ENCODE measurements at regions not wholly inside any gene's neighbourhood (a gene's known extent, or its start where the extent isn't known, plus 50 kb on each side); places are given as distances from the start of the nearest gene placed in this dataset.
"Not testable (repeated sequence)": the region's sequence is repeated elsewhere in the genome, so short reads cannot be mapped to it uniquely, and the experiment has no call there.

GRCh38 chr20:48012401-48012974 is 227.2 kb upstream of the SULF2 start:
- ATAC-seq (no peak), DNase-seq (ENCODE audit: low spot score) (no peak)

DNA sequence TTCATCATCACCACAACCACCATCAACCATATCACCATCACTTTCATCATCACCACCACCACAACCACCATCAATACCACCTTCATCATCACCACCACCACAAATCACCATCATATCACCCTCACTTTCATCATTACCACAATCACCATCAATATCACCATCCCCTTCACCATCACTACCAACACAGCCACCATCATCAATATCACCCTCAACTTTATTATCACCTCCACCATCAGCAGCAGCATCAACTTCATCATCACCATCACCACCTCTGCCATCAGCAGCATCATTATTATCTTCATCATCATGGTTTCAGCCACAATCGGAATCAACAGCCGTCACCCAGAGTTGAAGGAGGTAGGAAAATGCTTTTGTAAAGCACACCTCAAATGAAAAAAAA is 225.7 kb upstream of the SULF2 start:
- DNase-seq (ENCODE audit: low spot score), result no peak
- ATAC-seq, result no peak

- no peak for DNase-seq (ENCODE audit: low spot score)
- no peak for ATAC-seq
These were observed 225.3 kb upstream of the SULF2 start for GRCh38 chr20:48010623-48011022.

DNA sequence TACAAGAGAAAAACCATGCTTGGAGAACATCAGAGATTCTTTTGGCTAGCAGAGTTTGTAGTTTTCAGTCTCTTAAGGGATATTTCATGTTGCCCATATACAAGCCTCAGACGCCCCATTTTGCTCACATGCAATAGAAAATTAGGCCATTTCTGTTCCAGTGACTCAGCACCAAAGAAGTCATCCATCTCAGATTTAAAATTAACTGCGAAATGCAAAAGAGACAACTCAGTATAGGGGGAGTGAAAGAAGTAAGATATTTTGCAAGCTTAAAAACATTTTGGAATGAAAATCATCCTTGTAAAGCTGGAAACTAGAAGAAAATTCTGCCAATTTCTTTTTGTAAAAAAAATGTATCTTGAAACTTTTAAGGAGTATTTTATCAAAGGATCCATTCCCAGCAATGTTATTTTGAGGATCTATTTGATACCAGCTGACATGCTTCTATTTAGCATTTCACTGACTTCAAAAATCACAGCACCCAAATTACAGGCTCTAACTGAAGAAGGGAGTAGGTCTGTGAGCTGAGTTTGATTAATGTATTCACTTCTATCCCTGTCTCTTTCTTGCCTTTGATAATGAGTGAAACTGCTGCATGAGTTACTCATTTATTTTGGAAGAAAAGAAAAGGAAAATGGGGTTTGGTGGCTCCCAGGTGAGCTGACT is 223.7 kb upstream of the SULF2 start:
- DNase-seq (ENCODE audit: low spot score) (no peak), ATAC-seq (no peak)

GRCh38 chr20:48007351-48007750 is 222.1 kb upstream of the SULF2 start:
- DNase-seq (ENCODE audit: low spot score) (no peak), ATAC-seq (no peak)

GRCh38 chr20:48006036-48006833 is 221.0 kb upstream of the SULF2 start:
- ATAC-seq (no peak), DNase-seq (ENCODE audit: low spot score) (no peak)

GRCh38 chr20:48003021-48003420 is 217.7 kb upstream of the SULF2 start:
- ATAC-seq (no peak), DNase-seq (ENCODE audit: low spot score) (no peak)

GRCh38 chr20:48002517-48002970 is 217.3 kb upstream of the SULF2 start:
- ATAC-seq, result no peak

DNA sequence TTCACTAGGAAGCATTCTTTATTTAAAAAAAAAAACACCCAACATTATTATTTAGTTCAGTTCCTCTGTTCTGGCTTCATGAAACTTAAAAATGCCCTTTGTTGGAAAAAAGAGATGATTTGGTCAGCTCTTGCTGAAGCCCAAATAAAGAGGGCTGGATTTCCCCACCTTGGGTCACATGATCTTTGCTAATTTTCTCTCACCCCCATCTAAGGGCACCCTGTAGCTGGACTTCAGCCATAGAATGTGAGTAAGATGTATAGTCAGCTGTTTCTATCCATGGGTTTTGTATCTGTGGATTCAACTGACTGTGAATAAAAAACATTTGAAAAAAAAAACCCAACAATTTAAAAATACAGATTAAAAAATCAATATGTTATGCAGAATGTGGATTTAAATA is 213.9 kb upstream of the SULF2 start:
- no peak for ATAC-seq
- no peak for DNase-seq (ENCODE audit: low spot score)

More at GRCh38 chr20:48002517-48002970, 217.3 kb upstream of the SULF2 start:
- DNase-seq (ENCODE audit: low spot score), result no peak

- ATAC-seq (no peak), DNase-seq (ENCODE audit: low spot score) (peak; percentile 8)
These were observed 213.5 kb upstream of the SULF2 start for GRCh38 chr20:47998736-47999135.

DNA sequence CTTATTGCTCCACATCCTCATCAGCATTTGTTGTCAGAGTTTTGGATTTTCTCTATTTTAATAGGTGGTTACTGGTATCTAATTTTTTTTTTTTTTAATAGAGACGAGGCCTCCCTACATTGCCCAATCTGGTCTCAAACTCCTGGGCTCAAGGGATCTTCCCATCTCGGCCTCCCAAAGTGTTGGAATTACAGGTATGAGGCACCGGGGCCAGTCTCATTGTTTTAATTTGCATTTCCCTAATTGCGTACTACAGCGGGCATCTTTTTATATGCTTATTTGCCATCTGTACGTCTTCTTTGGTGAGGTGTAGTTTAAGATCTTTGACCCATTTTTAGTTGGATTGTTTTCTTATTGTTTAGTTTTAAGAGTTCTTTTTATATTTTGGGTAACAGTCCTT is 210.4 kb upstream of the SULF2 start:
- no peak for ATAC-seq

GRCh38 chr20:47993817-47994216 is 208.5 kb upstream of the SULF2 start:
- ATAC-seq (no peak), DNase-seq (ENCODE audit: low spot score) (no peak)

More for the DNA sequence above, 210.4 kb upstream of the SULF2 start:
- no peak for DNase-seq (ENCODE audit: low spot score)

- DNase-seq (ENCODE audit: low spot score) (no peak), ATAC-seq (no peak)
These were observed 207.9 kb upstream of the SULF2 start for GRCh38 chr20:47993035-47993755.

DNA sequence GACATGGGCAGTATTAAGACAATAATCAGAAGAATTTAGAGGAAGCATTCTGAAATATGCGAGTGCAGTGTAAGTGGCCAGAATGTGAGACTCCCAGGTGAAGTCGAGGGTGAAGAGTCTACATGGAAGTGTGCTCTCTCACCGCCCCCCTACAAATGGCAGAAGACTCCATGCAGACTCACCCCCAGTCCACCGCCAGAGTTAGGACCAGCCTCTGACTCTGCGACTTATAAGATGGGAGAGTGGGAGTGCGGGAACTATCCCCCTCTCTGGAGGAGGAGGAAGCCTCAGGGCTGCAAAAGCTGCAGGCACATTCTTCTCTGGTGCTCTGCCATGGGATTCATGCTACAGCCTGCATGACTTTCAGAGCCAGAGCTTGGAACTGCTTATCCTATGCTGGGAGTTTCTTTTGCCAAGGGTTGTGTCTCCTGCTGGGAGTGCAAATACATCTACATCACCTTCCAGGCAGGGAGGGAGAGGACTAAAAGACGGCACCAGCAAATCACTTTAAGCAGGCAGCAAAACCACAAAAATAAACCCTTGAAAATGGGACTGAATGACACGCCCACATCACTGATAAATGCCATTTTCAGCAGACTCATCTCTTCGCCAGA is 206.7 kb upstream of the SULF2 start:
- DNase-seq (ENCODE audit: low spot score), result no peak
- no peak for ATAC-seq

DNA sequence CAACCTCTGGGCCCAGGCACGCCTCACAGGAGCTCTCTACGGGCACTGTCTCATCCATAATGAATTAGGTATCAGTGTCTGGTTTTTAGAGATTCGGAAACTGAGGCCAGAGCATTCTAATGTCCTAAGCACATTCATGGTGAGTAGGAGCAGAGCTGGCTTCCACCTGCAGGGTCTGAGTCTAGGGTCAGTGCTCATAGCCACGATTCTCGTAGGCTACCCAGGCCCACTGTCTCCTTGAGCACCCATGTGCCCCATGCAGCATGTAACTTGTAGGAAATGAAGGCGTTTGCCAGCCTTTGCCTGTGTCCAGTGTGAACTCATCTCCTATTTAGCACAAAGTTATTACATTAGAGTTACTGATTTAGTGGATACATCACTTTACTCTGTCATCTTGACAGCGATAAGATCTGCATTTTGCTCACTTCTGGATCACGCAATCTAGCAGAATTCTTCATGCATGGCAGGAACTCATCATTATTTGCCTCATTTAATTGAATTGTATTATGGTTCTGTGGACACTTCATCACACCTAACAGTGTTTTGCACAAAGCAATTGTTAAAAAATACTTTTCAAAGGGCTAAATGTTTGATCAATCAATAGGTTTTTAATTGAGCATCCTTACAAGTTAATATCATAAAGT is 205.3 kb upstream of the SULF2 start:
- ATAC-seq (no peak), DNase-seq (ENCODE audit: low spot score) (no peak)

DNA sequence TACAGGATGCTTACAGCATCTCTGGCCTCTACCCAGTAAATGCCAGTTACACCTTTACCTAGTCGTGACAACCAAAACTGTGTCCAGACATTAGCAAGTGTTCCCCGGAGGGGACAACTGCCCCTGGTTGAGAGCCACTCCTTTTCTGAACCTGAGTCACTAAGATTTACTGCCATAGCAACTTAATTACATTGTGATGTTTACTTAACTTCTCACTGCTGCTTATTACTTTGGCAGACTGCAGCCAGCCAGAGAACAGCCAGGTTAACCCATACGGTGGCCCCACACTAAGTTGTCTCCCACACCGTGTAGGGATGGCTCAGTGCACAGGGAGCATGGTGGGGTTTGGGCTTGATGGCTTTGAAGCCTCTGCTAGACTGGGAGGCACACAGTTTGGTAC is 204.7 kb upstream of the SULF2 start:
- no peak for ATAC-seq
- DNase-seq (ENCODE audit: low spot score), result no peak

- no peak for ATAC-seq
- DNase-seq (ENCODE audit: low spot score), result no peak
These were observed 203.4 kb upstream of the SULF2 start for GRCh38 chr20:47988676-47989075.

DNA sequence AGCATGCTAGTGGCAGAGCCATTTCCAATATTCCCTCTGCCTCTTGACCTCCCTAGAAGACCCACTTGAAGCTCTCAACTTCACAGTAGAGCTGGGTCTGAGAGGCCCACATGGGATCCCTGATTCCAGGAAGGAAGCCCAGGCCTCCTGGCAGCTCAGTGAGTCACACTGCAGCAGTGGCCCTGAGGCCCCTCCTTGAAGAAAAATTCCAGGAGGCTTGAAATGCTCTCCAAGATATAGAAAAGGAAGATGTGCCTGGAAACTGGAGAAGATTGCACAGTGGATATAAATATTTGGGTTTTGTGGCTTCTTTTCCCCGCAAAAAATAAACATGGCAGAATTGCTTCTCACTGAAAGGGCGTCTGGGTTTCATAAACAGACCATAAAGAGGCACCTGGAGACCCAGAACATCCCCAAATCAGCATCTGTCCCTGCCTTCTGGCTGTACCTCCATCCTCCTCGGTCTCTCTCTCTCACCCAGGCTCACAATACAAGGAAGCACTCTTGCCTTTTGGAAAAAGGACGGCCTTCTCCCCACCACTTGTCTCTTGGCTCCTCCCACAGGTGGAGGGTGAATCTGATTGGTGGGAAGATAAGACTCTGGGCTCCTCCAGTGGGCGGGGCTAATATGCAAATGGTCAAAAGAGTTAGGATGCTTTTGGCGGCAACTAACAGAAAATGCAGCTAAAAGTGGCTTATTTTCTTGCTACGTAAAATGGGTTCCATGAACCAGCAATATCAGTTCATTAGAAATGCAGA is 200.0 kb upstream of the SULF2 start:
- ATAC-seq, result no peak
- DNase-seq (ENCODE audit: low spot score), result no peak

DNA sequence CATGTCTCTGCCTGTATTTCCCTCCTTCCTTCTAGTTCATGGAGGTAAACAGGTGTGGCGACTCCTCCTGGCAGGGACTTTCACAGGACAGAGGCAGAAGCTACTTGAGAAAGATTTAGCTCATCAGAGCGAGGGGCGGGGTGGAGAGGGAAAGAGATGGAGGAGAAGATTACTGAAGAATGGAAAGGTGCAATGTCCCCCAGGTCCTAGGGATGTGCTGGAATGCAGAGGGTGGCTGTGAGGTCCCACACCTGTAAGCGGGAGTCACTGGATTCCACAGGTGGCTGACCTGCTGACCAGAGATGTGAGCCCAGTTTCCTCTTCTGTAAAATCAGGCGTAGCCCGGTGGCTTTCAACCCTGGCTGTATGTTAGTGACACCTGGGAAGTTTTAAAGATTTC is 199.2 kb upstream of the SULF2 start:
- ATAC-seq, result no peak

GRCh38 chr20:47983642-47984041 is 198.4 kb upstream of the SULF2 start:
- not testable (repeated sequence) for ATAC-seq; DNase-seq (ENCODE audit: low spot score)

More for the DNA sequence above, 199.2 kb upstream of the SULF2 start:
- DNase-seq (ENCODE audit: low spot score), result no peak

Data from left lobe of liver (tissue), 2 donors.